ENCODE measurements at regions not wholly inside any gene's neighbourhood (a gene's known extent, or its start where the extent isn't known, plus 50 kb on each side); places are given as distances from the start of the nearest gene placed in this dataset.

DNA sequence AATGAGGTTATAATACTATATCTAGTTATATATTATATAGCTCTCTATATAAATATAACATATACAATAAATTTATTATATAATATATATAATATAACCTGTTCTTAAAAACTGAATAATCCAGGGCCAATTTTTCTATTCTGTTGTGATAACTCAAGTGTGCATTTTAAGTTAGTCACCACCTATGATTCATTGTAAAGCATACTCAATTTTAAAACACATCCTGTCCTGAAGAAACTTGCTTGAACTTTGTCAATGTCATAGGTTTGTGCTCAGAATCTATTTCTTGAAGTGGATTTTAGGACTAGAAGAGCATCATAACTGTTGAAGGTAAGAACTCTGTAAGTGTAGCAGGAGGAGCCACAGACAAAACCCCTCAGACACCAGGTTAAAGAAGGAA is 1209.8 kb downstream of the REEP3 start:
- TF ChIP-seq, protein P1, sequence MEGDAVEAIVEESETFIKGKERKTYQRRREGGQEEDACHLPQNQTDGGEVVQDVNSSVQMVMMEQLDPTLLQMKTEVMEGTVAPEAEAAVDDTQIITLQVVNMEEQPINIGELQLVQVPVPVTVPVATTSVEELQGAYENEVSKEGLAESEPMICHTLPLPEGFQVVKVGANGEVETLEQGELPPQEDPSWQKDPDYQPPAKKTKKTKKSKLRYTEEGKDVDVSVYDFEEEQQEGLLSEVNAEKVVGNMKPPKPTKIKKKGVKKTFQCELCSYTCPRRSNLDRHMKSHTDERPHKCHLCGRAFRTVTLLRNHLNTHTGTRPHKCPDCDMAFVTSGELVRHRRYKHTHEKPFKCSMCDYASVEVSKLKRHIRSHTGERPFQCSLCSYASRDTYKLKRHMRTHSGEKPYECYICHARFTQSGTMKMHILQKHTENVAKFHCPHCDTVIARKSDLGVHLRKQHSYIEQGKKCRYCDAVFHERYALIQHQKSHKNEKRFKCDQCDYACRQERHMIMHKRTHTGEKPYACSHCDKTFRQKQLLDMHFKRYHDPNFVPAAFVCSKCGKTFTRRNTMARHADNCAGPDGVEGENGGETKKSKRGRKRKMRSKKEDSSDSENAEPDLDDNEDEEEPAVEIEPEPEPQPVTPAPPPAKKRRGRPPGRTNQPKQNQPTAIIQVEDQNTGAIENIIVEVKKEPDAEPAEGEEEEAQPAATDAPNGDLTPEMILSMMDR (IDR thresholded peaks at IDR 0.05; ENCODE audit: insufficient read depth, low read length, poor library complexity, severe bottlenecking), result no peak
- no peak for TF ChIP-seq EZH2phosphoT487 (conservative IDR thresholded peaks at IDR 0.05; ENCODE audit: low read length)
